T-cell (primary cell): ENCODE measurements at regions not wholly inside any gene's neighbourhood (a gene's known extent, or its start where the extent isn't known, plus 50 kb on each side); places are given as distances from the start of the nearest gene placed in this dataset.
A peak's percentile ranks its signal among the peaks of the same experiment; 100 is the strongest.

ENCODE experiments used
- ATAC-seq, 4 experiments: fragments of 200-7000 bp in 3 of 4; fragments of 150-1000 bp in 1 of 4; cut with Tn5 transposase; replicated peaks in 1 of 4; 1 replicate in 3 of 4; 2 replicates in 1 of 4; pipeline ENCODE4 v1.10.0; 2021; ENCODE audit warnings: moderate library complexity in 3 of 4, mild to moderate bottlenecking in 2 of 4, moderate number of reproducible peaks in 1 of 4
- CTCF ChIA-PET, 2 donors: fragments of 300-600 bp; sonication (Branson Sonifier 250); formaldehyde crosslinking; loops; one replicate each; lab custom pipeline; 2022; ENCODE audit warnings: antibody characterized with exemption in 2 of 2; lab: Charles Lee
- POLR2A ChIA-PET, 2 donors: fragments of 300-600 bp; sonication (Branson Sonifier 250); formaldehyde crosslinking; loops; one replicate each; lab custom pipeline; 2022; ENCODE audit warnings: antibody characterized with exemption in 2 of 2; lab: Charles Lee
- DNase-seq, 35 experiments: peaks; one replicate each; pipeline versions ENCODE4 v3.0.0 to v3.0.0-alpha.2; 2013 to 2023
- H3K27ac ChIP-seq: one replicate; pipeline ENCODE4 v1.5.1; 2013; ENCODE audit warnings: low read length
- H3K27me3 ChIP-seq, 2 experiments: replicated peaks in 1 of 2; 1 replicate in 1 of 2; 2 replicates in 1 of 2; pipeline versions ENCODE4 v1.6.1 to v1.7.0; 2013; ENCODE audit warnings: low read length in 1 of 2, mixed read lengths in 1 of 2; ENCODE audit not compliant: control insufficient read depth in 2 of 2, insufficient read depth in 2 of 2; ENCODE audit errors: extremely low read depth in 1 of 2
- H3K36me3 ChIP-seq, 2 donors: 1 replicate in 1 of 2; 2 replicates in 1 of 2; pipeline versions ENCODE4 v1.6.1 to v1.7.0; 2013; ENCODE audit warnings: low read length in 1 of 2; ENCODE audit not compliant: control insufficient read depth in 2 of 2, insufficient read depth in 1 of 2; ENCODE audit errors: extremely low read depth in 1 of 2
- H3K4me1 ChIP-seq, 2 experiments: 1 replicate in 1 of 2; 2 replicates in 1 of 2; pipeline versions ENCODE4 v1.6.1 to v1.7.0; 2013; ENCODE audit warnings: low read length in 2 of 2, mixed read lengths in 1 of 2; ENCODE audit not compliant: insufficient read depth in 2 of 2, control insufficient read depth in 1 of 2; ENCODE audit errors: extremely low read depth in 1 of 2
- H3K4me3 ChIP-seq, 2 donors: 1 replicate in 1 of 2; 2 replicates in 1 of 2; pipeline versions ENCODE4 v1.5.1 to v1.7.0; 2013; ENCODE audit warnings: mild to moderate bottlenecking in 2 of 2, low read length in 1 of 2, moderate library complexity in 1 of 2; ENCODE audit not compliant: control insufficient read depth in 1 of 2; ENCODE audit errors: extremely low read depth in 1 of 2
- H3K9me3 ChIP-seq: 2 replicates; pipeline ENCODE4 v1.7.0; 2013
- H3K27ac Mint-ChIP-seq, 2 donors: one replicate each; pipeline ENCODE4 v1.8.0; 2020 to 2021; ENCODE audit warnings: mild to moderate bottlenecking in 2 of 2, mixed read lengths in 2 of 2
- H3K27me3 Mint-ChIP-seq, 2 donors: one replicate each; pipeline ENCODE4 v1.8.0; 2021 to 2022; ENCODE audit warnings: mixed read lengths in 2 of 2
- H3K36me3 Mint-ChIP-seq: one replicate; pipeline ENCODE4 v1.8.0; 2021; ENCODE audit warnings: mixed read lengths
- H3K4me1 Mint-ChIP-seq, 3 donors: one replicate each; pipeline ENCODE4 v1.8.0; 2020 to 2022; ENCODE audit warnings: mixed read lengths in 3 of 3, mild to moderate bottlenecking in 1 of 3
- H3K4me3 Mint-ChIP-seq, 3 donors: one replicate each; pipeline ENCODE4 v1.8.0; 2020 to 2022; ENCODE audit warnings: mild to moderate bottlenecking in 3 of 3, mixed read lengths in 3 of 3, moderate library complexity in 3 of 3
- H3K9me3 Mint-ChIP-seq, 3 donors: one replicate each; pipeline ENCODE4 v1.8.0; 2020 to 2022; ENCODE audit warnings: mixed read lengths in 3 of 3
- WGBS: methylation state at CpG from one replicate; pipeline ENCODE4 v1.1.5; 2013; ENCODE audit warnings: missing lambda C conversion rate; ENCODE audit not compliant: insufficient coverage; 5-methylcytosine and 5-hydroxymethylcytosine counted together

GRCh38 chr6:3997177-3997770 lies 81.7 kb downstream of the FAM217A start:
- no CpG with 5 or more reads among the region's 3 CpGs for WGBS
- POLR2A ChIA-PET: interaction anchor here in 1 of 2 donors (0.8 kb wide), 1 partner anchor 22 kb away, joined by 3 read pairs; no protein-coding TSS in a partner anchor
- DNase-seq (no peak), ATAC-seq (no peak)
- Mint-ChIP-seq H3K36me3 (peaks cover 3% of the 10 kb centered on the region), H3K4me1 (peaks cover 25 to 43% (median 30%) of the 10 kb centered on the region in 3 donors), H3K4me3 (no peak overlapping the region), H3K9me3 (no peaks in the 10 kb centered on the region), H3K27ac (no peak overlapping the region), H3K27me3 (no peaks in the 10 kb centered on the region)
- no peak overlapping the region for H3K27ac ChIP-seq
- CTCF ChIA-PET: interaction anchor here (0.7 to 1.3 kb wide), 6 partner anchors 18 to 268 kb away, joined by 3 to 5 read pairs (median 4); no protein-coding TSS in a partner anchor
- H3K36me3 ChIP-seq: peaks cover 0 to 2% of the 10 kb centered on the region in 2 donors
- no peak overlapping the region for H3K4me3 ChIP-seq
- peaks cover 0 to 2% of the 10 kb centered on the region in 2 experiments for H3K4me1 ChIP-seq
- H3K9me3 ChIP-seq: no peaks in the 10 kb centered on the region
- no peaks in the 10 kb centered on the region for H3K27me3 ChIP-seq

DNA sequence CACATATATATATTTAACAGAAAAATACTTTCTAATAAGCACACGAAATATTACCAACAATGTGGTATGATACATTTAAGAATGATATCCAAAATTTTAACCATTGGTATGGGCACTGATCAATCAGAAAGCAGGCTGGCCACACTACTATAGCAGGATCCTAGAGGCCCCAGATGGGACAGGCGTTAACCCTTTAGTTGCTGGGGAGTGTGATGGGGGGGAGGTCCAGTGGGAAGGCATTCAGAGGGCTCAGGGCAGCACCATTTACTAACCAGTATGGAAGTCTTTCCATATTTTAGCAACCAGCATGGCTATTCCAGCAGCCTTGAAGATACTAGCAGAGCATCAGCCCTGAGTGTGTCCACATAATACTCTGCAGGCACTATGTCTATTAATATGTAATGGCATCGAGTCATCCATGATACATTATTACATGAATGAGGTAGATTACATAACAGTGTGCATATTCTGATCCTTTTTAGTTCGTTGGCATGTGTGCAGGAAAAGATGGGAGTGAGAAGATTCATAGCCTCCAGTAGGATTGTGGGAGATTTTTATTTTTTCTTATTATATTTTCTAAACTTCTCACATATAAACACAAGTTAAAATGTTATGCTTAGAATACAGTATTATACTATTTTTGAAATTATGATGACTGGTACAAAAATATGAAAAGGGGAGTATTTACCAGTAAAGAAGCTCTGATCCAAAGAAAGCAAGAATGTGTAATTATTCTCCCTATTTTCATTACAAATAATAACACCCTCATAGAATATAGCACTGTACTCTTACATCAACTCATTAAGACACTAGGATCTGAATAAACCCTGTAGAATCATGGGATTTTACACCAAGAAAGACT lies 78.9 kb downstream of the FAM217A start:
- H3K36me3 ChIP-seq: peaks cover 0 to 3% of the 10 kb centered on the region in 2 donors
- no peaks in the 10 kb centered on the region for H3K9me3 Mint-ChIP-seq
- H3K27ac ChIP-seq: no peak overlapping the region
- H3K27ac Mint-ChIP-seq: no peak overlapping the region
- no CpG with 5 or more reads among the region's 4 CpGs for WGBS
- no peaks in the 10 kb centered on the region for H3K9me3 ChIP-seq
- H3K4me3 Mint-ChIP-seq: no peak overlapping the region
- ATAC-seq (no peak), DNase-seq (no peak)
- peaks cover 35 to 47% (median 36%) of the 10 kb centered on the region in 3 donors for H3K4me1 Mint-ChIP-seq
- H3K4me1 ChIP-seq: peaks cover 0 to 2% of the 10 kb centered on the region in 2 experiments
- H3K4me3 ChIP-seq: no peak overlapping the region
- CTCF ChIA-PET: no interaction called here
- H3K36me3 Mint-ChIP-seq: peaks cover 6% of the 10 kb centered on the region
- no peaks in the 10 kb centered on the region for H3K27me3 Mint-ChIP-seq
- H3K27me3 ChIP-seq: no peaks in the 10 kb centered on the region
- POLR2A ChIA-PET: no interaction called here

DNA sequence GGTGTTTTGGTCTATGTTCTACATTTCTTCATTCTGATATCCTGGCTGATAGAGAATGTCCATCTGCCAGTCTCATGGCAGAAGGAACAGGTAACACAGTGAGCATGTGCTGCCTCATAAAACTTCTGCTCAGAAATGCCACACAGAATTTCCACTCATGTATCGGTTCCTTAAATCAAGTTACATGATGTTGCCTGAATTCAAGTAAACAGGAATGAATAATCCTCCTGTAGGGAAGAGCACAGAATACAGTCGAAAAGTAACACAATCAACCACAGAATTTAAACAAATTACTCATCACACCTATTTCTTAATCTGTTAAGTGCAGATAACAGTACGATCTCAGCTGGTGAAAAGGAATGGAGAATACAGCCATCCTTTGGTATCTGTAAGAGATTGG lies 74.7 kb downstream of the FAM217A start:
- CTCF ChIA-PET: no interaction called here
- ATAC-seq (no peak), DNase-seq (no peak)
- Mint-ChIP-seq H3K27ac (no peak overlapping the region), H3K27me3 (no peaks in the 10 kb centered on the region), H3K4me1 (peaks cover 33 to 36% (median 35%) of the 10 kb centered on the region in 3 donors), H3K9me3 (no peaks in the 10 kb centered on the region), H3K4me3 (no peak overlapping the region), H3K36me3 (peaks cover 6% of the 10 kb centered on the region)
- H3K36me3 ChIP-seq: peaks cover 0 to 3% of the 10 kb centered on the region in 2 donors
- no CpG with 5 or more reads among the region's 3 CpGs for WGBS
- no peak overlapping the region for H3K27ac ChIP-seq
- H3K9me3 ChIP-seq: no peaks in the 10 kb centered on the region
- no peak overlapping the region for H3K4me3 ChIP-seq
- H3K4me1 ChIP-seq: peaks cover 0 to 4% of the 10 kb centered on the region in 2 experiments
- no peaks in the 10 kb centered on the region for H3K27me3 ChIP-seq
- POLR2A ChIA-PET: no interaction called here

DNA sequence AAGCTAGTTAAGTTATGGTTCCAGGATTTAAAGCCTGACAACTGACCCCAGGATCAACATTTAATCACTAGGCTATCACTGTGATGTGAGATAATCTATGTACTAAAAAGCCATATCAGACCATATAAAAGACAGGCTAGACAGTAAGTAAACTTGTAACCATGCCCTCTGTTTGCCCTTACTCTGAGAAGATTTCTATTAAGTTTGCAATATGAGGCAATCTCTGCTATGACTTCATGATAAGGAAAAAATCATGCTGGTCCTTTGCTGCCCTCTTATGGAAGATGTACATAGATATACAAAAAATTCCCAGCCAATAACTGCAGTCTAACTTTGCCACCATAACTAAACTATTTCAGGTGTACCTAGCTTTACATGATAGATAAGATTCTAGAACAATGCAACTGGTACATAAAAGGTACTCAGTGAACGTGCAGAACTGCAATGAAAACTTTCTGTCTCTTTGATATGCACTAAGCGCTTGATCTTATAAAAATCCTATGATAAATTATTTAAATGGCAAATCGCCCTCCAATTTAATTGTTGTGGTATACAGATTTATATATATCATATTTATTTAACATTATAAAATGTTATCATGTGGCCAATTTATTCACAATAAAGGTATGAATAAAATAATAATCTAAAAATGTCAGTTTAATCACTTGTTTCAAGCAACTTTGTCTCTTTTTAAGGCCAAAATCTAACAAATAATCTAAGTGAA lies 70.5 kb downstream of the FAM217A start:
- Mint-ChIP-seq H3K27me3 (no peaks in the 10 kb centered on the region), H3K4me1 (peaks cover 55 to 59% (median 56%) of the 10 kb centered on the region in 3 donors), H3K9me3 (no peaks in the 10 kb centered on the region), H3K4me3 (no peak overlapping the region), H3K27ac (peak overlapping the region in 1 of 2 donors; percentile 67), H3K36me3 (peaks cover 16% of the 10 kb centered on the region)
- peaks cover 0 to 3% of the 10 kb centered on the region in 2 donors for H3K36me3 ChIP-seq
- no CpG with 5 or more reads among the region's 3 CpGs for WGBS
- ATAC-seq (peak in 3 of 4 experiments; percentile 53 to 77 (median 59)), DNase-seq (peak in 8 of 35 experiments; percentile 10 to 73 (median 16))
- CTCF ChIA-PET: interaction anchor here (1.0 to 2.5 kb wide), 9 partner anchors 9 to 276 kb away, joined by 3 to 24 read pairs (median 4); partner anchors contain the start of gene FAM50B (in 1 of the 2)
- POLR2A ChIA-PET: interaction anchor here in 1 of 2 donors (1.0 kb wide), 1 partner anchor 13 kb away, joined by 5 read pairs; a partner anchor contains a TSS
- no peaks in the 10 kb centered on the region for H3K27me3 ChIP-seq
- H3K27ac ChIP-seq: no peak overlapping the region
- peaks cover 11 to 30% of the 10 kb centered on the region in 2 experiments for H3K4me1 ChIP-seq
- no peak overlapping the region for H3K4me3 ChIP-seq
- no peaks in the 10 kb centered on the region for H3K9me3 ChIP-seq

DNA sequence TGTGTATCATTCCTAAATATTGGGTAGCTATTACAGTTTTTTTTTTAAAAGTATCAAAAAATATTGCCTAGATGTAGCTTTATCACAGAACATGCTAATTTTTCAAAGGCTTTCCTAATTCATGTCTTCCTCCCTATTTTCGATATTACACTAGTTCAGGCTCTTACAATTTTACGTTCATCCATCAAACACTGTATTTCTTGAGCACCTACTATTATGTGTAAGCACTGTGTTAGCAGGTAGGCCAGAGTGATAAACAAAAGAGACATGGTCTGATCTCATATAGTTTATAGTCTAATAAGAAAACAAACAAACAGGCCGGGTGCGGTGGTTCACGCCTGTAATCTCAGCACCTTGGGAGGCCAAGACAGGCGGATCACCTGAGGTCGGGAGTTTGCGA lies 69.5 kb downstream of the FAM217A start:
- H3K27me3 Mint-ChIP-seq: no peaks in the 10 kb centered on the region
- POLR2A ChIA-PET: interaction anchor here in 1 of 2 donors (1.5 kb wide), 1 partner anchor 12 kb away, joined by 5 read pairs; a partner anchor contains a TSS
- H3K4me3 Mint-ChIP-seq: peak overlapping the region in 1 of 3 donors; percentile 43
- H3K9me3 Mint-ChIP-seq: no peaks in the 10 kb centered on the region
- no peak for ATAC-seq
- CTCF ChIA-PET: interaction anchor here (1.0 to 2.5 kb wide), 8 partner anchors 8 to 267 kb away, joined by 3 to 24 read pairs (median 4); partner anchors contain the start of gene FAM50B (in 1 of the 2)
- Histone ChIP-seq H3K27me3 (no peaks in the 10 kb centered on the region), H3K4me1 (peaks cover 15 to 30% of the 10 kb centered on the region in 2 experiments), H3K36me3 (peaks cover 3 to 6% of the 10 kb centered on the region in 2 donors), H3K9me3 (no peaks in the 10 kb centered on the region), H3K27ac (no peak overlapping the region), H3K4me3 (no peak overlapping the region)
- peaks cover 58 to 64% (median 58%) of the 10 kb centered on the region in 3 donors for H3K4me1 Mint-ChIP-seq
- no peak for DNase-seq
- H3K27ac Mint-ChIP-seq: peak overlapping the region; percentile 29 to 78
- peaks cover 16% of the 10 kb centered on the region for H3K36me3 Mint-ChIP-seq
- no CpG with 5 or more reads among the region's 8 CpGs for WGBS
